Endodermal cell (in vitro differentiated cells): ENCODE measurements at regions not wholly inside any gene's neighbourhood (a gene's known extent, or its start where the extent isn't known, plus 50 kb on each side); places are given as distances from the start of the nearest gene placed in this dataset.

Source experiments
- DNase-seq: peaks from one replicate; pipeline ENCODE4 v3.0.0-alpha.2; 2017
- H3K27ac ChIP-seq: 2 replicates; pipeline ENCODE4 v1.5.1; 2013; ENCODE audit warnings: mild to moderate bottlenecking, low read depth, low read length, moderate library complexity
- H3K27me3 ChIP-seq: 2 replicates; pipeline ENCODE4 v1.6.1; 2013; ENCODE audit warnings: mild to moderate bottlenecking, low read length, moderate library complexity; ENCODE audit not compliant: insufficient read depth, control insufficient read depth, poor library complexity, severe bottlenecking
- H3K36me3 ChIP-seq: 2 replicates; pipeline ENCODE4 v1.7.0; 2013; ENCODE audit warnings: mild to moderate bottlenecking, low read length, moderate library complexity; ENCODE audit not compliant: control insufficient read depth, insufficient read depth
- H3K4me1 ChIP-seq: one replicate; pipeline ENCODE4 v1.7.0; 2013; ENCODE audit warnings: low read length; ENCODE audit not compliant: control insufficient read depth, insufficient read depth
- H3K4me3 ChIP-seq: 2 replicates; pipeline ENCODE4 v1.5.1; 2013; ENCODE audit warnings: mild to moderate bottlenecking, low read length, moderate library complexity
- H3K9ac ChIP-seq: 2 replicates; pipeline ENCODE4 v1.6.1; 2013; ENCODE audit warnings: mild to moderate bottlenecking, low read length, moderate library complexity; ENCODE audit not compliant: poor library complexity, severe bottlenecking; ENCODE audit errors: extremely low read depth
- H3K9me3 ChIP-seq: 2 replicates; pipeline ENCODE4 v1.6.1; 2013; ENCODE audit warnings: mild to moderate bottlenecking, low read length, moderate library complexity; ENCODE audit not compliant: control insufficient read depth
- H3K27ac Mint-ChIP-seq: 2 replicates; pipeline ENCODE4 v1.8.0; 2020; ENCODE audit warnings: mixed read lengths
- H3K27me3 Mint-ChIP-seq: 2 replicates; pipeline ENCODE4 v1.8.0; 2021; ENCODE audit warnings: mild to moderate bottlenecking, mixed read lengths; ENCODE audit not compliant: insufficient read depth
- H3K36me3 Mint-ChIP-seq: 2 replicates; pipeline ENCODE4 v1.8.0; 2020; ENCODE audit warnings: low read depth, mixed read lengths
- H3K4me1 Mint-ChIP-seq: 2 replicates; pipeline ENCODE4 v1.8.0; 2020; ENCODE audit warnings: mixed read lengths
- H3K4me3 Mint-ChIP-seq: 2 replicates; pipeline ENCODE4 v1.8.0; 2020; ENCODE audit warnings: mild to moderate bottlenecking, moderate library complexity, mixed read lengths
- H3K9me3 Mint-ChIP-seq: 2 replicates; pipeline ENCODE4 v1.8.0; 2020; ENCODE audit warnings: mild to moderate bottlenecking, mixed read lengths
- WGBS, 2 experiments: methylation state at CpG; one replicate each; pipeline versions ENCODE4 v1.1.5 to v1.1.7; 2013; ENCODE audit warnings: missing lambda C conversion rate in 2 of 2, mixed read lengths in 1 of 2; ENCODE audit not compliant: insufficient coverage in 1 of 2, insufficient read length in 1 of 2; 5-methylcytosine and 5-hydroxymethylcytosine counted together
- TF ChIP-seq, protein P1 (sequence below): fragments of 200-600 bp; sonication (generic); conservative IDR thresholded peaks from 2 replicates; pipeline ENCODE4 v1.5.0; 2021; ENCODE audit warnings: antibody characterized with exemption, mild to moderate bottlenecking

- no peaks in the 10 kb centered on the region for H3K36me3 Mint-ChIP-seq
- no peak overlapping the region for H3K9ac ChIP-seq
- no peak overlapping the region for H3K4me3 ChIP-seq
- TF ChIP-seq, protein P1, sequence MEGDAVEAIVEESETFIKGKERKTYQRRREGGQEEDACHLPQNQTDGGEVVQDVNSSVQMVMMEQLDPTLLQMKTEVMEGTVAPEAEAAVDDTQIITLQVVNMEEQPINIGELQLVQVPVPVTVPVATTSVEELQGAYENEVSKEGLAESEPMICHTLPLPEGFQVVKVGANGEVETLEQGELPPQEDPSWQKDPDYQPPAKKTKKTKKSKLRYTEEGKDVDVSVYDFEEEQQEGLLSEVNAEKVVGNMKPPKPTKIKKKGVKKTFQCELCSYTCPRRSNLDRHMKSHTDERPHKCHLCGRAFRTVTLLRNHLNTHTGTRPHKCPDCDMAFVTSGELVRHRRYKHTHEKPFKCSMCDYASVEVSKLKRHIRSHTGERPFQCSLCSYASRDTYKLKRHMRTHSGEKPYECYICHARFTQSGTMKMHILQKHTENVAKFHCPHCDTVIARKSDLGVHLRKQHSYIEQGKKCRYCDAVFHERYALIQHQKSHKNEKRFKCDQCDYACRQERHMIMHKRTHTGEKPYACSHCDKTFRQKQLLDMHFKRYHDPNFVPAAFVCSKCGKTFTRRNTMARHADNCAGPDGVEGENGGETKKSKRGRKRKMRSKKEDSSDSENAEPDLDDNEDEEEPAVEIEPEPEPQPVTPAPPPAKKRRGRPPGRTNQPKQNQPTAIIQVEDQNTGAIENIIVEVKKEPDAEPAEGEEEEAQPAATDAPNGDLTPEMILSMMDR = peak; percentile 44
- H3K9me3 ChIP-seq = peaks cover 10% of the 10 kb centered on the region
- H3K36me3 ChIP-seq = no peaks in the 10 kb centered on the region
- no peaks in the 10 kb centered on the region for H3K4me1 Mint-ChIP-seq
- H3K27me3 Mint-ChIP-seq = no peaks in the 10 kb centered on the region
- H3K4me1 ChIP-seq = peaks cover 7% of the 10 kb centered on the region
- no peak overlapping the region for H3K27ac ChIP-seq
- no peak for DNase-seq
- no peak overlapping the region for H3K27ac Mint-ChIP-seq
- H3K27me3 ChIP-seq = no peaks in the 10 kb centered on the region
- 88 to 97% methylated on average over 1 to 2 of the region's 2 CpGs for WGBS, 2 experiments
- H3K9me3 Mint-ChIP-seq = no peaks in the 10 kb centered on the region
- H3K4me3 Mint-ChIP-seq = no peak overlapping the region
Observed at GRCh38 chr7:108815815-108816214, 246.1 kb downstream of the DNAJB9 start.

DNA sequence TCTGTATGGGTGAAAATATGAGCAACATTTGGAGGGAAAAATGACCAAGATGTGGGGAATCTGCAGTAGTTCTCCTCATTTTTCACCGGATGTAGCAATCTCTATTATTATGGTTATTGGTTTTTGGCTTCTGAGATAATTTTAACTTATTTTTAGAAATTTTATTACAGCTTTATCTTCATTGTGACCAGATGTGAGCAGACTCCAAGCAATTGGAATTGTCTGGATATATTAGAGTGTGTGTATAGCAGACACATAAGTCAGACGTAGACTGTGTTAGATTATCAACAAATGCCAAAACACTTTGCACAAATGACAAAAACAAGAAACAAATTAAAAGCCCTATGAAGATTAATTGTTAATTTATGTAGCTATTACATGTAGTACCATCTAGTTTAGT is 249.1 kb downstream of the DNAJB9 start:
- Mint-ChIP-seq H3K27ac (no peak overlapping the region), H3K36me3 (no peaks in the 10 kb centered on the region), H3K27me3 (no peaks in the 10 kb centered on the region), H3K4me3 (no peak overlapping the region), H3K9me3 (no peaks in the 10 kb centered on the region), H3K4me1 (no peaks in the 10 kb centered on the region)
- H3K9ac ChIP-seq = no peak overlapping the region
- no peaks in the 10 kb centered on the region for H3K36me3 ChIP-seq
- H3K4me3 ChIP-seq = no peak overlapping the region
- no peaks in the 10 kb centered on the region for H3K27me3 ChIP-seq
- peaks cover 4% of the 10 kb centered on the region for H3K9me3 ChIP-seq
- TF ChIP-seq, protein P1 = no peak
- peaks cover 7% of the 10 kb centered on the region for H3K4me1 ChIP-seq
- 100% methylated on average over 1 of the region's 2 CpGs; no CpG with 5 or more reads in 1 of the 2 experiments for WGBS, 2 experiments
- no peak for DNase-seq
- H3K27ac ChIP-seq = no peak overlapping the region

- H3K4me3 ChIP-seq = no peak overlapping the region
- DNase-seq = peak; percentile 77
- TF ChIP-seq, protein P1 = no peak
- no peaks in the 10 kb centered on the region for H3K27me3 Mint-ChIP-seq
- no peaks in the 10 kb centered on the region for H3K9me3 ChIP-seq
- H3K4me1 ChIP-seq = peaks cover 1% of the 10 kb centered on the region
- no peak overlapping the region for H3K4me3 Mint-ChIP-seq
- H3K27ac ChIP-seq = no peak overlapping the region
- H3K36me3 Mint-ChIP-seq = no peaks in the 10 kb centered on the region
- peaks cover 25% of the 10 kb centered on the region for H3K27me3 ChIP-seq
- no peaks in the 10 kb centered on the region for H3K9me3 Mint-ChIP-seq
- no peaks in the 10 kb centered on the region for H3K4me1 Mint-ChIP-seq
- 50 to 80% methylated on average over 1 to 3 of the region's 3 CpGs for WGBS, 2 experiments
- H3K27ac Mint-ChIP-seq = no peak overlapping the region
- H3K36me3 ChIP-seq = no peaks in the 10 kb centered on the region
- no peak overlapping the region for H3K9ac ChIP-seq
Observed at GRCh38 chr7:108824840-108825580, 255.3 kb downstream of the DNAJB9 start.
